ENCODE measurements at regions not wholly inside any gene's neighbourhood (a gene's known extent, or its start where the extent isn't known, plus 50 kb on each side); places are given as distances from the start of the nearest gene placed in this dataset.
"Not testable (repeated sequence)": the region's sequence is repeated elsewhere in the genome, so short reads cannot be mapped to it uniquely, and the experiment has no call there.

DNA sequence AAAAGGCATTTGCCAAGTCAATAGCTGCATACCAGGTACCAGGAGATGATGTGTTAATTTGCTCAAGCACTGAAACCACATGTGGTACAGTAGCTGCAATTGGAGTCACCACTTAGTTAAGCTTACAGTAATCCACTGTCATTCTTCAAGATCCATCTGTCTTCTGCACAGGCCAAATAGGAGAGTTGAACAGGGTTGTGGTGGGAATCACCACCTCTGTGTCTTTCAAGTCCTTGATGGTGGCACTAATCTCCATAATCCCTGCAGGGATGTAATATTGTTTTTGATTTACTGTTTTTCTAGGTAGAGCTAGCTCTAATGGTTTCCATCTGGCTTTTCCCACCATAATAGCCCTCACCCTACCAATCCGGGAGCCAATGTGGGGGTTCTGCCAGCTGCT lies 91.9 kb downstream of the FCRL5 start:
- intact Hi-C loops (cut with DNase I) = no loop called here
- Histone ChIP-seq H3K4me3 (ENCODE audit: low read length) (no peak overlapping the region), H3K27ac (ENCODE audit: low read length) (no peak overlapping the region), H3K27me3 (ENCODE audit: control insufficient read depth, insufficient read depth) (no peaks in the 10 kb centered on the region), H3K4me1 (ENCODE audit: control insufficient read depth, insufficient read depth, low read length) (no peaks in the 10 kb centered on the region), H3K9me3 (ENCODE audit: control insufficient read depth, low read length) (no peaks in the 10 kb centered on the region)
- 75% methylated on average over 1 of the region's 1 CpG for WGBS
- ATAC-seq (no peak), DNase-seq (no peak)

DNA sequence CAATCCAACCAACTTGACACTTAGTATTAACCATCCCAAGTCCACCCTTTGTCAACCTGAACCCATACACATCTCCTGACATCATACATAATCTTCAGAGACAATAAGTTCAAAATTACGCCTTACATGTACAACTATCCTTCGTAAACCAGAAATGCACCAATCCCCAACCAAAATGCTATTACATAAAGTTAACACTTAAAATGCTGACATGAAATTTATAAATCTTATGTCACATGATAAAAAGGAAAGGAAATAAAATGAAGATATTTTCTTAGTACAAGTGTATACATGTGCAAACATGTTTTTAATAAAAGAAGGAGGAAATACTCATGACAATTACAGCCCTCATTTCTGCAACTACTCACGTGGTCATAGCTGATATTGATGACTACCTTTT lies 95.0 kb downstream of the FCRL5 start:
- H3K4me3 ChIP-seq (ENCODE audit: low read length) = no peak overlapping the region
- intact Hi-C loops (cut with DNase I) = no loop called here
- DNase-seq (no peak), ATAC-seq (no peak)
- WGBS = 74% methylated on average over 3 of the region's 3 CpGs
- H3K27me3 ChIP-seq (ENCODE audit: control insufficient read depth, insufficient read depth) = no peaks in the 10 kb centered on the region
- no peak overlapping the region for H3K27ac ChIP-seq (ENCODE audit: low read length)
- H3K9me3 ChIP-seq (ENCODE audit: control insufficient read depth, low read length) = no peaks in the 10 kb centered on the region
- no peaks in the 10 kb centered on the region for H3K4me1 ChIP-seq (ENCODE audit: control insufficient read depth, insufficient read depth, low read length)

GRCh38 chr1:157455318-157455717 lies 97.0 kb downstream of the FCRL5 start:
- no peaks in the 10 kb centered on the region for H3K9me3 ChIP-seq (ENCODE audit: control insufficient read depth, low read length)
- H3K27me3 ChIP-seq (ENCODE audit: control insufficient read depth, insufficient read depth) = no peaks in the 10 kb centered on the region
- intact Hi-C loops (cut with DNase I) = no loop called here
- DNase-seq (no peak), ATAC-seq (no peak)
- no peak overlapping the region for H3K4me3 ChIP-seq (ENCODE audit: low read length)
- no peaks in the 10 kb centered on the region for H3K4me1 ChIP-seq (ENCODE audit: control insufficient read depth, insufficient read depth, low read length)
- 19% methylated on average over 1 of the region's 1 CpG for WGBS
- no peak overlapping the region for H3K27ac ChIP-seq (ENCODE audit: low read length)

GRCh38 chr1:157450106-157450505 lies 102.2 kb downstream of the FCRL5 start:
- Histone ChIP-seq H3K4me1 (ENCODE audit: control insufficient read depth, insufficient read depth, low read length) (no peaks in the 10 kb centered on the region), H3K9me3 (ENCODE audit: control insufficient read depth, low read length) (no peaks in the 10 kb centered on the region), H3K27me3 (ENCODE audit: control insufficient read depth, insufficient read depth) (no peaks in the 10 kb centered on the region), H3K4me3 (ENCODE audit: low read length) (no peak overlapping the region), H3K27ac (ENCODE audit: low read length) (no peak overlapping the region)
- WGBS = 85% methylated on average over 2 of the region's 2 CpGs
- ATAC-seq (no peak), DNase-seq (no peak)
- intact Hi-C loops (cut with DNase I) = no loop called here

DNA sequence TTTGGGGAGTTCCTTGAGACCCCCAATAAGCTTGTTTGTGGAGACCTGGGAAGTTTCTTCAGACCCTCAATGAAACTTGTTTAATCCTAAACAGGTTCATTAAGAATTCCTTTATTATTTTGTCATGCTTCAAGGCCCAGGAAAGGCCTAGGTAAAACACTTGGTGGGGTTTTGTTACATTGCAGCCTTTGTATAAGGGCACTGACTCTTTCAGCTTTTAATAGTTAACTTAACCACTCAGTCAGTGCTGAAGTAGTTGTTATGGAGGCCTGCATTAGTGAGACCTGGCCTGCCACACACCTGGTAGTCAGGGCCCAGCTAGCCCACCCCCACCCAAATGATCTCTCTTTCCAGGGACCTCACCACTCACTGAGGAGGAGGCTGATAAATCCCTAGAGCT lies 103.7 kb downstream of the FCRL5 start:
- ATAC-seq = no peak
- no peak overlapping the region for H3K27ac ChIP-seq (ENCODE audit: low read length)
- intact Hi-C loops (cut with DNase I) = no loop called here
- DNase-seq = no peak
- no peaks in the 10 kb centered on the region for H3K9me3 ChIP-seq (ENCODE audit: control insufficient read depth, low read length)
- H3K4me1 ChIP-seq (ENCODE audit: control insufficient read depth, insufficient read depth, low read length) = no peaks in the 10 kb centered on the region
- no peaks in the 10 kb centered on the region for H3K27me3 ChIP-seq (ENCODE audit: control insufficient read depth, insufficient read depth)
- H3K4me3 ChIP-seq (ENCODE audit: low read length) = no peak overlapping the region

- H3K4me3 ChIP-seq (ENCODE audit: low read length); H3K4me1 ChIP-seq (ENCODE audit: control insufficient read depth, insufficient read depth, low read length); H3K27me3 ChIP-seq (ENCODE audit: control insufficient read depth, insufficient read depth); ATAC-seq; intact Hi-C loops (cut with DNase I); H3K27ac ChIP-seq (ENCODE audit: low read length); H3K9me3 ChIP-seq (ENCODE audit: control insufficient read depth, low read length); DNase-seq: not testable (repeated sequence)
- 96% methylated on average over 31 of the region's 31 CpGs for WGBS
Observed at GRCh38 chr1:157446356-157446755, 106.0 kb downstream of the FCRL5 start.

- H3K9me3 ChIP-seq (ENCODE audit: control insufficient read depth, low read length); H3K4me1 ChIP-seq (ENCODE audit: control insufficient read depth, insufficient read depth, low read length); DNase-seq; H3K27me3 ChIP-seq (ENCODE audit: control insufficient read depth, insufficient read depth); ATAC-seq; H3K4me3 ChIP-seq (ENCODE audit: low read length); H3K27ac ChIP-seq (ENCODE audit: low read length); intact Hi-C loops (cut with DNase I): not testable (repeated sequence)
- WGBS = 93% methylated on average over 15 of the region's 15 CpGs
Observed at GRCh38 chr1:157445616-157446140, 106.6 kb downstream of the FCRL5 start.

- Histone ChIP-seq H3K9me3 (ENCODE audit: control insufficient read depth, low read length) (no peaks in the 10 kb centered on the region), H3K4me3 (ENCODE audit: low read length) (no peak overlapping the region), H3K27ac (ENCODE audit: low read length) (no peak overlapping the region), H3K27me3 (ENCODE audit: control insufficient read depth, insufficient read depth) (no peaks in the 10 kb centered on the region), H3K4me1 (ENCODE audit: control insufficient read depth, insufficient read depth, low read length) (no peaks in the 10 kb centered on the region)
- WGBS = 93% methylated on average over 1 of the region's 1 CpG
- intact Hi-C loops (cut with DNase I) = no loop called here
- ATAC-seq (no peak), DNase-seq (no peak)
Observed at GRCh38 chr1:157442065-157442464, 110.2 kb downstream of the FCRL5 start.

DNA sequence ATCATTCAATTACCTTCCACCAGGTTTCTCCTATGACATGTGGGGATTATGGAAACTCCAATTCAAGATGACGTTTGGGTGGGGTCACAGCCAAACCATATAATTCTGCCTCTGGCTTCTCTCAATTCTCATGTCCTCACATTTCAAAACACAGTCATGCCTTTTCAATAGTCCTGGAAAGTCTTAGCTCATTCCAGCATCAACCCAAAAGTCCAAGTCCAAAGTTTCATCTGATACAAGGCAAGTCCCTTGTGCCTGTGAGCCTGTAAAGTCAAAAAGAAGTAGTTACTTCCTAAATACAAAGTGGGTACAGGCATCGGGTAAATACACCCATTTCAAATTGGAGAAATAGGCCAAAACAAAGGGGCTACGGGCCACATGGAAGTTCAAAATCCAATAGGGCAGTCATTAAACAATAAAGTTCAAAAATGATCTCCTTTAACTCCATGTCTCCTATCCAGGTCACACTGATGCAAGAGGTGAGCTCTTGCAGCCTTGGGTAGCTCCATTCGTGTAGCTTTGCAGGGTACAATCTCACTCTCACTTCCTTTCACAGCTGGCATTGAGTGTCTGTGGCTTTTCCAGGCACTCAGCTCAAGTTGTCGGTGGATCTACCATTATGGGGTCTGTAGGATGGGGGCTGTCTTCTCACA lies 112.9 kb downstream of the FCRL5 start:
- intact Hi-C loops (cut with DNase I) = no loop called here
- H3K4me1 ChIP-seq (ENCODE audit: control insufficient read depth, insufficient read depth, low read length) = no peaks in the 10 kb centered on the region
- DNase-seq = no peak
- 76% methylated on average over 5 of the region's 5 CpGs for WGBS
- no peak overlapping the region for H3K4me3 ChIP-seq (ENCODE audit: low read length)
- H3K27me3 ChIP-seq (ENCODE audit: control insufficient read depth, insufficient read depth) = no peaks in the 10 kb centered on the region
- H3K9me3 ChIP-seq (ENCODE audit: control insufficient read depth, low read length) = no peaks in the 10 kb centered on the region
- H3K27ac ChIP-seq (ENCODE audit: low read length) = no peak overlapping the region
- no peak for ATAC-seq

- Histone ChIP-seq H3K27ac (ENCODE audit: low read length) (no peak overlapping the region), H3K27me3 (ENCODE audit: control insufficient read depth, insufficient read depth) (no peaks in the 10 kb centered on the region), H3K4me1 (ENCODE audit: control insufficient read depth, insufficient read depth, low read length) (no peaks in the 10 kb centered on the region), H3K9me3 (ENCODE audit: control insufficient read depth, low read length) (no peaks in the 10 kb centered on the region), H3K4me3 (ENCODE audit: low read length) (no peak overlapping the region)
- ATAC-seq (no peak), DNase-seq (no peak)
- intact Hi-C loops (cut with DNase I) = no loop called here
Observed at GRCh38 chr1:157438613-157439012, 113.7 kb downstream of the FCRL5 start.

GRCh38 chr1:157438146-157438545 lies 114.2 kb downstream of the FCRL5 start:
- DNase-seq = no peak
- ATAC-seq = no peak
- no peaks in the 10 kb centered on the region for H3K9me3 ChIP-seq (ENCODE audit: control insufficient read depth, low read length)
- H3K4me1 ChIP-seq (ENCODE audit: control insufficient read depth, insufficient read depth, low read length) = no peaks in the 10 kb centered on the region
- no peaks in the 10 kb centered on the region for H3K27me3 ChIP-seq (ENCODE audit: control insufficient read depth, insufficient read depth)
- no peak overlapping the region for H3K27ac ChIP-seq (ENCODE audit: low read length)
- intact Hi-C loops (cut with DNase I) = no loop called here
- 74% methylated on average over 1 of the region's 1 CpG for WGBS
- no peak overlapping the region for H3K4me3 ChIP-seq (ENCODE audit: low read length)

DNA sequence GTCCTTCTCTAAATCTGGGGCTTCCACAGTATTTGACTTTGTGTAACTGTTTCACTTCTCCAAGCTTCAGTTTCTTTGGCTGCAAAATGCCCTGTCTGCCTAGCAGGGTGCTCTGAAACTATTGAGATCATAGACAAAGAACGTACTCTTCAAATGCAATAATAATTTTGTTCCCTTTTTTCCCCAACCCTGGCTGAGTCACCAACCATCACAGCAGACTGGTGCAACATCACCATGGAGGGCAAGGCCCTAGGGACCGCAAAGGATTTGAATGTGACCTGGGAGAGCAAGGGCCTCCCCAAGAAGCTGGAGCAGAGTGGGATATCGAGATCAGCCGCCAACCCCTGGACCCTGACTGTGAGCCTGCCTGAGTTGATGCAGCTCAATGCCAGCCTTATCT lies 115.0 kb downstream of the FCRL5 start:
- H3K4me3 ChIP-seq (ENCODE audit: low read length) = no peak overlapping the region
- H3K4me1 ChIP-seq (ENCODE audit: control insufficient read depth, insufficient read depth, low read length) = no peaks in the 10 kb centered on the region
- DNase-seq = no peak
- no peaks in the 10 kb centered on the region for H3K27me3 ChIP-seq (ENCODE audit: control insufficient read depth, insufficient read depth)
- H3K9me3 ChIP-seq (ENCODE audit: control insufficient read depth, low read length) = no peaks in the 10 kb centered on the region
- H3K27ac ChIP-seq (ENCODE audit: low read length) = no peak overlapping the region
- peak in 1 of 2 donors; percentile 24 for ATAC-seq
- intact Hi-C loops (cut with DNase I) = no loop called here
- WGBS = 85% methylated on average over 4 of the region's 4 CpGs
